NCI-H2081 (cell line): ENCODE measurements at regions not wholly inside any gene's neighbourhood (a gene's known extent, or its start where the extent isn't known, plus 50 kb on each side); places are given as distances from the start of the nearest gene placed in this dataset.
"Not testable (repeated sequence)": the region's sequence is repeated elsewhere in the genome, so short reads cannot be mapped to it uniquely, and the experiment has no call there.

Source experiments
- DNase-seq, 2 experiments: peaks; one replicate each; lab custom pipeline; 2025; lab: John Stamatoyannopoulos, UW

DNA sequence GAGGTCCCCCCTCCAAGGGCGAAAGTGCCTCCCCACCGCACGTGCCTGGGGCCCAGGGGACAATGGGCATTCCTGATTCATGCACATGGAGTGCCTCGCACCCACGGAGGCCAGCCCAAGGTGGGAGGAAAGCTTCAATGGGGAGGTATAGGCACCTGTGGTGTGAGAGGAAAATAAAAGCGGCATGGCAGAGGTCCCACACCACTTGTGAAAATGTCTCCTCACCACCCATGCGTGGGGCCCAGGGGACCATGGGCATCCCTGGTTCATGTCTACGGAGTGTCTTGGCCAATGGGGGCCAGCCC, 384.7 kb downstream of the ALG10 start:
- no peak for DNase-seq

DNA sequence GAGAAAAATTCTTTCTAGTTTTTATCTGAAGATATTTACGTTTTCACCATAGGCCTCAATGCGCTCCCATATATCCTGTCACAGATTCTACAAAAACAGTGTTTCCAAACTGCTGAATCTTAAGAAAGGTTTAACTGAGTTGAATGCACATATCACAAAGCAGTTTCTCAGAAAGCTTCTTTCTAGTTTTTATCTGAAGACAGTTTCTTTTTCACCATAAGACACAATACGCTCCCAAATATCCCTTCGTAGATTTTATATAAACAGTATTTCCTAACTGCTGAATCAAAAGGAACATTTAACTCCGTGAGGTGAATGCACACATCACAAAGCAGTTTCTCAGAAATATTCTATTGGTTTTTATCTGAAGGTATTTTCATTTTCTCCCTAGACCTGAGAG, 385.5 kb downstream of the ALG10 start:
- DNase-seq, result no peak

DNA sequence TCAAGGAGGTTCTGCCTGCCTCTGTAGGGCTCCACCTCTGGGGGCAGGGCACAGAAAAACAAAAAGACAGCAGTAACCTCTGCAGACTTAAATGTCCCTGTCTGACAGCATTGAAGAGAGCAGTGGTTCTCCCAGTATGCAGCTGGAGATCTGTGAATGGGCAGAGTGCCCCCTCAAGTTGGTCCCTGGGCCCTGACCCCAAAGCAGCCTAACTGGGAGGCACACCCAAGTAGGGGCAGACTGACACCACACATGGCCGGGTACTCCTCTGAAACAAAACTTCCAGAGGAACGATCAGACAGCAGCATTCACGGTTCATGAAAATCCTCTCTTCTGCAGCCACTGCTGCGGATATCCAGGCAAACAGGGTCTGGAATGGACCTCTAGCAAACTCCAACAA, 409.2 kb downstream of the ALG10 start:
- not testable (repeated sequence) for DNase-seq
